ENCODE measurements at regions not wholly inside any gene's neighbourhood (a gene's known extent, or its start where the extent isn't known, plus 50 kb on each side); places are given as distances from the start of the nearest gene placed in this dataset.
"Not testable (repeated sequence)": the region's sequence is repeated elsewhere in the genome, so short reads cannot be mapped to it uniquely, and the experiment has no call there.

DNA sequence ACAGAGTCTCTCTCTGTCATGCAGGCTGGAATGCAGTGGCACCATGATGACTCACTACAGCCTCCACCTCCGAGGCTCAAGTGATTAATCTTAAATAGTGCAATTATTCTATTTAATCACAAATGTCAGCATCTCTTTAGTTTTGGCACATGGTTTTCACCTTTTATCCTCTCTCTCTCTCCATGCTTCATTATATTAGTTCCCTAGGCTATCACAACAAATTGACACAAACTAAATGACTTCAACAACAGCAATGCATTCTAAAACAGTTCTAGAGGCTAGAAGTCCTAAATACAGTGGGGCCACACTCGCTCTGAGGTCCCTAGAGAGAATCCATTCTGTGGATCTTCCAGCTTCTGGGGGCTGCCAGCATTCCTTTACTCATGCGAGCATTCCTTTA is 178.2 kb upstream of the ZNG1F start:
- DNase-seq (ENCODE audit: low read depth, low spot score): not testable (repeated sequence)

DNA sequence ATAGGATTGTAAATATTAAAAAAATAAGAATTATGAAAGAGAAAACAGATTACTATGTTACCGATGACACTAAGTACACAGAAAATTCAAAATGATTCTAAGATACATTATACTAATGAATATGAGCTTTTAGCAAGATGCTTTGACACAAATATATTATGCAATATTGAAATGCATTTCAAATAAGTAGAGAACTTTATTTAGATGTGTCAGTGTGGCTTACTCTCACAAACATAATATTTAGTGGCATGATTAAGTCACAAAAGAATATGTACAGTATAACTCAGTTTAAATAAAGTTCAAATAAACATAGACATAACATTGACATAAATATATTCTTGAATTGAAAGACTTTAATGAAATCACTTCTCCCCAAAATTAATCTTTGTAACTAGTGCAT is 172.7 kb upstream of the ZNG1F start:
- not testable (repeated sequence) for DNase-seq (ENCODE audit: low read depth, low spot score)

DNA sequence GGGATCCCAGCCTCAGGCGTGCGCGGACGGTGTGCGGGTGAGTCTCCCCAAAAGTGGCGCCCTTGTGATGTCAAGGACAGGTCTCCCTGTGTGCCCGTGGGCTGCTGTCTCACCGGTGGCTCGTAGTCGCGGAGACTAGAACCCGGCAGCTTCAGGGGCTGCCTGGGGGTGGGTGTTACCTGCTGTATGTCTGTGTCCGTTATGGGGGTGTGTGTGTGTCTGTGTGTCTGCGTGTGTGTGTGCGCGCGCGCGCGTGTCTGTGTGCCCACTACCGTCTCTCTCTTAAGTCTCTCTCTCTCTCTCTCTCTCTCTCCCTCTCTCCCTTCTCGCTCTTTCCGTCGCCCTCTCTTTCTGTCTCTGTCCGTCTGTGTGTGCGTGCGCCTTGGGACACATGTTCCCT is 170.0 kb upstream of the ZNG1F start:
- DNase-seq (ENCODE audit: low read depth, low spot score): not testable (repeated sequence)

DNA sequence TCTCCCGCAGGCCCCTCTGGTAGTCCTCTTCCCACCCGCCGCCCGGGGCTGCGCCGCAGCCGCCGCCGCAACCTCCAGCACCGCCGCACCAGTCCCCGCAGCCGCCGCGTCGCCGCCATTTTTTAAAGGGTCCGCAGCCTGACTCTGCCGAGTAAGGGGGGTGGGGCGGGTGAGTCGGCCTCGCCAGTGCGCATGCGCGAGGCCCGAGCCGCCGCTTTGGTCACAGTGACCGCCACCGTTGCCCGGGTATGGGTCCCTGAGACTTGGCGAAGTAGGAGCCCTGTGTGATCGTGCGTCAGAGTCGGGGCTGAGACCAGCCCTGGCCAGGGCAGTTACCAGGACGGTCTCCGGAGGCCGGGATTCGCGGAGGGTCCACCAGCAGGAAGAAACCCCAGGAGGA is 169.6 kb upstream of the ZNG1F start:
- peak; percentile 67 for DNase-seq (ENCODE audit: low read depth, low spot score)

DNA sequence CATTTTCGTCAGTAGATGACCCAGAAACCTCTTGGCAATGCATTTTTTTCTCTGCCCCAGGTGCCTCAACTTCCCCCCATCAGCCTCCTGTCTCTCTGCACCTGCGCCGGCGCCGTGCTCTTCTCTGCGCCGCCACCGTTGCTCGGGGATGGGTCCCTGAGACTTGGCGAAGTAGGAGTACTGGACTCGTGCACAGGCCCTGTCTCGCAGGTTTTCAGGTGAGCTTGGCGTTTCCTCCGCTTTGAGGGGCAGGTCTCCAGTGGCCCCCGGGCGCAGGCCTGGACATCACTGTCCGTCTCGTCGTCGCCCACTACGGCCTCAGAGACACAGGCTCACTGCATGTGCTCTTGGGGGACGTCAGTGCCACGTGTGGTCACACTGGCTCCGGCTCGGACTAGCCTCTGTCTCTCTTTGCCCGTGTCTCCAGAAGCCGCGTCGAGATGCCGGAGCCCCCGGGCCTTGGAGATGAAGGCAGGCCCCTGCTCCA is 168.8 kb upstream of the ZNG1F start:
- DNase-seq (ENCODE audit: low read depth, low spot score): not testable (repeated sequence)

DNA sequence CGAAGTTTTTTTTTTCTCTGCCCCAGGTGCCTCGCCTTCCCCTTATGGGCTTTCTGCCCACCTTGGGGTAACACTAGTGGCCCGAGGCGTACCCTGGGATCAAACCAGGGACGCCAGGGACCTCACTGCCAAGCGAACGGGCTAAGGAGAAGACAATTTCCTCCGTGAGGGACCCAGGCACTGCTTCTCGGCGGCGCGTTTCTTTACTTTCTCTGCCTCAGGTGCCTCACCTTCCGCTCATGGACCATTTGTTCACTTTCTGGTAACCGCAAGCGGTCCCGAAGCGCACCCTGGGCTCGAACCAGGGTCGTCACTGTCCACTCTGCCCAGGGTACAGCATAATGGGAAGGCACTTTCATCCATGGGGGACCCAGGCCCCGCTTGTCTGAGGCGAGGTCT is 168.2 kb upstream of the ZNG1F start:
- DNase-seq (ENCODE audit: low read depth, low spot score): not testable (repeated sequence)

DNA sequence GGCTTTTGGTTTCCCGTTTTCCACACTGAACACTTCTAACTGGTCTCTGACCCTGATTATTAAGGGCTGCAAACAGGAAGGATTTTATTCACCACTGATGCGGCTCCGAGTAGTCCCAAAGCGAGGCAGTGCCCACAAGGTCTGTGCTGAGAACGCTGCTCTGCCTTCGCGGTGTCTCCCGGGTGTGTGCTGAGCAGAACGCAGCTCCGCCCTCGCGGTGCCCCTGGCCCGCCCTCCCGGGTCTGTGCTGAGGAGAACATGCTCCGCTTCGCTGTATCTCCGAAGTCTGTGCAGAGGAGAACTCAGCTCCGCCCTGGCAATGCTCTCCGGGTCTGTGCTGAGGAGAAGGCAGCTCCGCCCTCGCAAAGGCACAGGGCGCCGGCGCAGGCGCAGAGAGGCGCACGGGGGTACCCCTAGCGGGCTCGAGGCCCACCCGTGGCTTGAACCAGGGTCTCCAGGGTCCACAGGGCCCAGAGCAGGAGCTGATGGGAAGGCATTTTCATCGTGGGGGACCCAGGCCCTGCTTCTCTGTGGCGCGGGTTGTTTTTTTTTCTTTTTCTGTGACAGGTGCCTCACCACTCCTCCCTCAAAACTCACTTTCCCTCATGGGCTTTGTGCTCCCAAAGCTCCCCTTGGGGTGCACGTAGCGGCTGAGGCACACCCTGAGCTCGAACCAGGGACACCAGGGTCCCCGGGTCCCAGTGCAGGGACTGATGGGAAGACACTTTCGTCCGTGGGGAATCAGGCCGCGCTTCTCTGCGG is 167.7 kb upstream of the ZNG1F start:
- DNase-seq (ENCODE audit: low read depth, low spot score): peak; percentile 74

DNA sequence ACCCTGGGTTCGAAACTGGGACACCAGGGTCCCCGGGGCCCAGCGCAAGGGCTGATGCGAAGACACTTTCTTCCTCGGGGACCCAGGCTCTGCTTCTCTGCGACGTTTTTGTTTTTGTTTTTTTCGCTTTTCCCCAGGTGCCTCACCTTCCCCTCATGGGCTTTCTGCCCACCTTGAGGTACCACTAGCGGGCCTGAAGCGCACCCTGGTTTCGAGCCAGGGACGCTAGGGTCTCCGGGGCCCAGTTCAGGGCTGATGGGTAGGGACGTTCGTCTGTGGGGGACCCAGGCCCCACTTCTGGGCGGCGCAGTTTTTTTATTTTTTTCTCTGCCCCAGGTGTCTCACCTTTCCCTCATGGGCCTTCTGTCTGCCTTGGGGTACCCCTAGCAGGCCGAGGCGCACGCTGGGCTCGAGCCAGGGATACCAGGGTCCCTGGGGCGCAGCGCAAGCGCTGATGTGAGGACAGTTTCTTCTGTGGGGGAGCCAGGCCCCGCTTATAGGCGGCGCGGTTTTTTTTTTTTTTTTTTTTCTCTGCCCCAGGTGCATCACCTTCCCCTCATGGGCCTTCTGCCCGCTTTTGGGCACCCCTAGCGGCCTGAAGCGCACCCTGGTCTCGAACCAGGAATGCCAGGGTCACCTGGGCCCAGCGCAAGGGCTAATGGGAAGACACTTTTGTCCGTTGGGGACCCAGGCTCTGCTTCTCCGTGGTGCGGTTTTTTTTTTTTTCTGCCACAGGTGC is 166.8 kb upstream of the ZNG1F start:
- not testable (repeated sequence) for DNase-seq (ENCODE audit: low read depth, low spot score)

DNA sequence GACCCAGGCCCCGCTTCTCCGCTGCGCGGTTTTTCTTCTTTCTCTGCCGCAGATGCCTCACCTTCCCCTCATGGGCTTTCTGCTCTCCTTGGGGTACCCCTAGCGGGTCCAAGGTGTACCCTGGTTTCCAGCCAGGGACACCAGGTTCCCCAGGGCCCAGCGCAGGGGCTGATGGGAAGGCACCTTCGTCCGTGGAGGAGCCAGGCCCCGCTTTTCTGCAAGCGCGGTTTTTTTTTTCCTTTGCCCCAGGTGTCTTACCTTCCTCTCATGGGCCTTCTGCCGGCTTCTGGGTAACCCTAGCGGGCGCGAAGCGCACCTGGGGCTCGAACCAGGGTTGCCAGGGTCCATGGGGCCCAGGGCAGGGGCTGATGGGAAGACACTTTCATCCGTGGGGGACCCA is 165.9 kb upstream of the ZNG1F start:
- not testable (repeated sequence) for DNase-seq (ENCODE audit: low read depth, low spot score)

DNA sequence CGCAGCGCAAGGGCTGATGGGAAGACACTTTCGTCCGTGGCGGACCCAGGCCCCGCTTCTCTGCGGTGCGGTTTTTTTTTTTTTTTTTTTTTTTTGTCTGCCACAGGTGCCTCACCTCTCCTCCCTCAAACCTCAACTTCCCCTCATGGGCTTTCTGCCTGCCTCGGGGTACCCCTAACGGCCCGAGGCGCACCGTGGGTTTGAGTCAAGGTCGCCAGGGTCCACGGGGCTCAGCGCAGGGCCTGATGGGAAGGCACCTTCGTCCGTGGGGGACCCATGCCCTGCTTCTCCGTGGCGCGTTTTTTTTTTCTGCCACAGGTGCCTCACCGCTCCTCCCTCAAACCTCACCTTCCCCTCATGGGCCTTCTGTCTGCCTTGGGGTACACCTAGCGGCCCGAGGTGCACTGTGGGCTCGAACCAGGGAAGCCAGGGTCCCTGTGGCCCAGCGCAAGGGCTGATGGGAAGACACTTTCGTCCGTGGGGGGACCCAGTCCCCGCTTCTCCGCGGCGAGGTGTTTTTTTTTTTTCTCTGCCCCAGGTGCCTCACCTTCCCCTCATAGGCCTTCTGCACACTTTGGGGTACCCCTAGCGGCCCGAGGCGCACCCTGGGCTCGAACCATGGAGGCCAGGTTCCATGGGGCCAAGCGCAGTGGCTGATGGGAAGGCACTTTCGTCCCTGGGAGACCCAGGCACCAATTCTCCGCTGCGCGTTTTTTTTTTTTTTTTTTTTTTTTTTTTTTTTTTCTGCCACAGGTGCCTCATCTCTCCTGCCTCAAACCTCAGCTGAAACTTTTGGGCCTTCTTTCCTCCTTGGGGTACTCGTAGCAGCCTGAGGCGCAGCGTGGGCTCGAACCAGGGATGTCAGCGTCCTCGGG is 165.2 kb upstream of the ZNG1F start:
- DNase-seq (ENCODE audit: low read depth, low spot score): not testable (repeated sequence)

DNA sequence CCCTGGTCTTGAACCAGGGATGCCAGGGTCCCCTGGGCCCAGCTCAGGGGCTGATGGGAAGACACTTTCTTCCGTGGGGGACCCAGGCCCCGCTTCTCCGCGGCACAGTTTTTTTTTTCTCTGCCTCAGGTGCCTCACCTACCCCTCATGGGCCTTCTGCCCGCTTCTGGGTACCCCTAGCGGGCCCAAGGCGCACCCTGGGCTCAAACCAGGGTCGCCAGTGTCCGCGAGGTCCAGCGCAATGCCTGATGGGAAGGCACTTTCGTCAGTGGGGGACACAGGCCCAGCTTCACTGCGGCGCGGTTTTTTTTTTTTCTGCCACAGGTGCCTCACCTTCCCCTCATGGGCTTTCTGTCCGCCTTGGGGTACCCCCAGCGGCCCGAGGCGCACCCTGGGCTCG is 163.9 kb upstream of the ZNG1F start:
- not testable (repeated sequence) for DNase-seq (ENCODE audit: low read depth, low spot score)

DNA sequence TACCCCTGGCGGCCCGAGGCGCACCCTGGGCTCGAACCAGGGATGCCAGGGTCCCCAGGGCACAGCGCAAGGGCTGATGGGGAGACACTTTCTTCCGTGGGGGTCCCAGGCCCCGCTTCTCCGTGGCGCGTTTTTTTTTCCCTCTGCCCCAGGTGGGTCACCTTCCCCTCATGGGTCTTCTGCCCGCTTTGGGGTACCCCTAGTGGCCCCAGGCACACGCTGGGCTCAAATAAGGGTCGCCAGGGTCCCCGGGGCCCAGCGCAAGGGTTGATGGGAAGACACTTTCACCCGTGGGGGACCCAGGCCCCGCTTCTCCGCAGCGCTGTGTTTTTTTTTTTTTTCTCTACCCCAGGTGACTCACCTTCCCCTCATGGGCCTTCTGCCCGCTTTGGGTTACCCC is 163.3 kb upstream of the ZNG1F start:
- DNase-seq (ENCODE audit: low read depth, low spot score): not testable (repeated sequence)

DNA sequence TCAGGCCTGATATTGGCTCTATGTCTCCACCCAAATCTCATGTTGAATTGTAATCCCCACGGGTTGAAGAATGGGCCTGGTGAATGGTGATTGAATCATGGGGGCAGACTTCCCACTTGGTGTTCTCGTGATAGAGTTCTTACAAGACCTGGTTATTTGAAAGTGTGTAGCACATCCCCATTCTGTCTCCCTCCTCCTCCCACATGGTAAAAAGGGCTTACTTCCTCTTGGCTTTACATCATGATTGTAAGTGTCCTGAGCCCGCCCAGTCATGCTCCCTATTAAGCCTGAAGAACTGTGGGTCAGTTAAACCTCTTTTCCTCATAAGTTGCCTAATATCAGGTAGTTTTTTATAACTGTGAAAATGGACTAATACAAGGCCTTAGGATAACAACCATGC is 158.8 kb upstream of the ZNG1F start:
- DNase-seq (ENCODE audit: low read depth, low spot score): not testable (repeated sequence)

DNA sequence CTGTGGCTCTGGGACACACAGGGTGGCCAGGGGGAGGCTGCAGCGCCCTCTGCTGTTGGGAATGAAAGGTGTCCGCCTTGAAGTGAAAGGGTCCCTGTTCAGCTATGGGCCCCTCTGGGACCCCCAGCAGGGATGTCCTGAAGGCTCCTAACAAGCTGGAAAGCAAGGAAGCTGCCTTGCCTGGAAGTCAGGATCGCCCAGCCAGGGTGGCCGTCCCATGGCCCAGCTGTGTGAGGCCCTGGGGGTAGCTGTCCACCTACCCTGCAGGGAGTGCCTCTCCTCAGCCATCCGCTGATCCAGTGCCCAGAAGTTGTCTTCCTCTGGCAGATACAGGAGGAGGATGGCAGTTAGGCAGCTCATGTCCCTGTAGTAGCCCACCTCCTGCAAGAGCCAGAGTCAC is 143.4 kb upstream of the ZNG1F start:
- not testable (repeated sequence) for DNase-seq (ENCODE audit: low read depth, low spot score)

DNA sequence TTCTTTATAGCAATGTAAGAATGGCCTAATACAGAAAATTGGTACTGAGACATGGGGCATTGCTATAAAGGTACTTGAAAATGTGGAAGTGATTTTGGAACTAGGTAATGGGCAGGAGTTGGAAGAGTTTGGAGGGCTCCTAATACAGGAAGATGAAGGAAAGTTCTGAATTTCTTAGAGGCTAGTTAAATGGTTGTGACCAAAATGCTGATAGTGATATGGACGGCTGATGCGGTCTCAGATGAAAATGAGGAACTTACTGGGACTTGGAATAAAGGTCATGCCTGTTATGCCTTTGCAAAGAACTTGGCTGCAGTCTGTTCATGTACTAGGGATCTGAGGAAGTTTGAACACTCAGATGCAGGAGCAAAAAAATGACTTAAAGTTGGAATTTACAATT is 132.2 kb upstream of the ZNG1F start:
- DNase-seq (ENCODE audit: low read depth, low spot score): not testable (repeated sequence)

DNA sequence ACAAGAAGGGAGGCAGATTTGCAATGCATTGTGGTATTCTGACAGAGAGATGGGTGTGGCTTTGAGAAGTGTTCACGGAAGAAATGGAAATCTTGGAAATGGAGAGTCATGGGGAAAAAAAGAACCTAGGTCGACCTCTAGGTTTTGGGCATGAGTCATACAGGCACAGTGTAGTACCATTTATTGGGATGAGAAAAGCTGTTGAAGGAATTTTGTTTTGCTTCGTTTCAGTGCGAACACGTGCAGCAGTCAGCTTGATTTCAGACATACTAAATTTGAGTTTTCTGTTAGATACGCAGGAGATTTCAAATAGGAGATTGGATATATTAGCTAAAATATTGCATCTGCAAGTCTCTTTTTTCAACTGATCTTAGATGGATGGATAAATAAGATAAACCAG is 119.8 kb upstream of the ZNG1F start:
- not testable (repeated sequence) for DNase-seq (ENCODE audit: low read depth, low spot score)

DNA sequence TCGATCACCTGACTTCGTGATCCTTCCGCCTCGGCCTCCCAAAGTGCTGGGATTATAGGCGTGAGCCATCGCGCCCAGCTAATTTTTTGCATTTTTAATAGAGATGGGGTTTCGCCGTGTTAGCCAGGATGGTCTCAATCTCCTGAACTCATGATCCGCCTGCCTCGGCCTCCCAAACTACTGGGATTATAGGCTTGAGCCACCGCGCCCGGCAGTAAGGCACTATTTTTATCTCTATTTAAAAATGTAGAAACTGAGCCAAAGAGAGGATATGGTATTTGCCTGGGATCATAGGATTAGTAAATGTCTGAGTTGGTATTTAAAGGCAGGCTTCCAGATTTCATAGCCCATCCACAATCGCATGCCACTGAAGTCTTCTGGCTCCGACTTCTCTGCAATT is 96.6 kb upstream of the ZNG1F start:
- not testable (repeated sequence) for DNase-seq (ENCODE audit: low read depth, low spot score)

DNA sequence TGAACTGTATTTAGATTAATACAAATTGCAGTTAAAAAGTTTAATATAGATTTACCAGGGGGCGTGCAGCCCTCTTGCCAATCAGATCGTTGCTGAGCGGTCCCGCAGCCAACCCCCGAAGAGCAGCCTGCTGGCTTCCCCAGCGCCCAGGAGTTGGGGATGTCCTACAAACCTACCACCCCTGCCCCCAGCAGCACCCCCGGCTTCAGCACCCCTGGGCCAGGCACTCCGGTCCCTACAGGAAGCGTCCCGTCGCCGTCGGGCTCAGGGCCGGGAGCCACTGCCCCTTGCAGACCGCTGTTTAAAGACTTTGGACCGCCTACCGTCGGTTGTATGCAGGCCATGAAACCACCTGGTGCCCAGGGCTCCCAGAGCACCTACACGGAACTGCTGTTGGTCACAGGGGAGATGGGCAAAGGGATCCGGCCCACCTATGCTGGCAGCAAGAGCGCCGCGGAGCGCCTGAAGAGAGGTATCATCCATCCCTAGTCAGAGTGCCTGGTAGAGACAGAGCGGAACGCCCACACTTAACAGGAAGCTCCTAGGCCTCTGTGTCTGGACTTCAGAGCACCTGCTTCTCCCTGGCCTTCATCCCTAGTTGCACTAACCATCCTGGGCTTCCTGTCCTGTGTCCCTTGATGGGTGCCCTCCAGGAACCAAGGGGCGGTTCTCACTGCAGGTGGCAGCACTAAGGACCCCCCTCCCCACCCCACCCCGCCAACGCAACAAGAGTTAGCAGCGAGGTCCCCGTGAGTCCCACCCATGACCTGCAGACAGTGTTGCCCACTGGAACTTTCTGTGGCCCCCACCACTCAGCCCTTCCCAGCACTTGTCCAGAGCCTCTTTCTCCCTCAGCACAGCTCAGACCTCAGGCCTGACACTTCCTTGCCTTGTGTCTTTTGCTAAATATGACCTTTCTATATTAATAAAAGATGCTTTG is 91.5 kb upstream of the ZNG1F start:
- not testable (repeated sequence) for DNase-seq (ENCODE audit: low read depth, low spot score)

DNA sequence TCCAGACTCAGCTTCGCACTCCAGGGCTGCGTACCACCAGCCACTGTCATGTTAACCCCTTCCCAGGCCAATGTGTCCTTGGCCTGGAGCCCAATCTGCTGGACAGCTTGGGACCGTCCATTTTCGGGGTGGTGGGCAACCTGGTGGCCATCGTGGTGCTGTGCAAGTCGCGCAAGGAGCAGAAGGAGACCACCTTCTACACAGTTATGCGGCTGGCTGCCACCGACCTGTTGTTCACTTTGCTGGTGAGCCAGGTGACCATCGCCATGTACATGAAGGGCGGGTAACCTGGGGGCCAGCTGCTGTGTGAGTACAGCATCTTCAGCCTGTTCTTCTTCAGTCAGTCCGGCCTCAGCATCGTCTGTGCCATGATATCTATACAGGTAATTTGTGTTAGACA is 90.3 kb upstream of the ZNG1F start:
- not testable (repeated sequence) for DNase-seq (ENCODE audit: low read depth, low spot score)

DNA sequence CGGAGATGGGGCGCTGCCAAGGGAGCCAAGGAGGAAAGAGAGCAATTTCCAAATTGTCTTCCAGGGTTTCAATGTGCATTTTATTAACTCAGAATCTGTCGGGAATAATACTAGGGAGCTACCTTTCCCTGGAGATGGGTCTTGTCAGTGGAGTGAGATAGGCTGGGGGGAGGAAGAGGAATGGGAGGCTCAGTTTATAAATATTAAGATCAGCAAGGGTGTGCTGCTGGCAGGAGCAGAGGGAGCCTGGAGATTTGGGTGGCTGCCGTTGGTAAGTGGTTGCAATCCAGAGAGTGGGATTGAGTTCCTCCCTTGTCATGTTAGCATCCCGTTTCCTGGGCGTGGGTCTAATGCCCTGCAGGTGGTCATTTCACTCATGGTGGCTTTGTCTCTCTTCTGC is 89.9 kb upstream of the ZNG1F start:
- not testable (repeated sequence) for DNase-seq (ENCODE audit: low read depth, low spot score)
